ENCODE measurements at regions not wholly inside any gene's neighbourhood (a gene's known extent, or its start where the extent isn't known, plus 50 kb on each side); places are given as distances from the start of the nearest gene placed in this dataset.

GRCh38 chr5:155144956-155145355 is 131.4 kb downstream of the KIF4B start:
- Histone ChIP-seq H3K4me3 (ENCODE audit: low read length in 3 of 3) (no peak overlapping the region), H3K4me1 (ENCODE audit: control insufficient read depth in 2 of 3, insufficient read depth in 2 of 3, low read depth in 1 of 3, low read length in 3 of 3) (no peaks in the 10 kb centered on the region), H3K27ac (ENCODE audit: low read depth in 2 of 2, low read length in 2 of 2) (no peak overlapping the region), H3K36me3 (ENCODE audit: control insufficient read depth in 2 of 3, insufficient read depth in 3 of 3, low read length in 3 of 3) (no peaks in the 10 kb centered on the region), H3K27me3 (ENCODE audit: control insufficient read depth, insufficient read depth, low read length) (no peaks in the 10 kb centered on the region), H3K9ac (ENCODE audit: low read length in 3 of 3) (no peak overlapping the region), H3K9me3 (ENCODE audit: control insufficient read depth in 2 of 3, insufficient read depth in 1 of 3, low read length in 3 of 3) (no peaks in the 10 kb centered on the region)
- DNase-seq, result no peak
- no peak for FAIRE-seq
- no peak for TF ChIP-seq CTCF (IDR thresholded peaks at IDR 0.05; ENCODE audit: borderline replicate concordance, extremely low read depth, insufficient read depth)
- intact Hi-C loops (cut with DNase I), result no loop called here

GRCh38 chr5:155147222-155147621 is 133.7 kb downstream of the KIF4B start:
- H3K4me1 ChIP-seq (ENCODE audit: control insufficient read depth in 2 of 3, insufficient read depth in 2 of 3, low read depth in 1 of 3, low read length in 3 of 3), result no peaks in the 10 kb centered on the region
- no peak overlapping the region for H3K9ac ChIP-seq (ENCODE audit: low read length in 3 of 3)
- H3K9me3 ChIP-seq (ENCODE audit: control insufficient read depth in 2 of 3, insufficient read depth in 1 of 3, low read length in 3 of 3), result no peaks in the 10 kb centered on the region
- no peak overlapping the region for H3K4me3 ChIP-seq (ENCODE audit: low read length in 3 of 3)
- no peak for DNase-seq
- no peak overlapping the region for H3K27ac ChIP-seq (ENCODE audit: low read depth in 2 of 2, low read length in 2 of 2)
- no peak for TF ChIP-seq CTCF (IDR thresholded peaks at IDR 0.05; ENCODE audit: borderline replicate concordance, extremely low read depth, insufficient read depth)
- no peak for FAIRE-seq
- intact Hi-C loops (cut with DNase I), result no loop called here
- H3K36me3 ChIP-seq (ENCODE audit: control insufficient read depth in 2 of 3, insufficient read depth in 3 of 3, low read length in 3 of 3), result no peaks in the 10 kb centered on the region
- no peaks in the 10 kb centered on the region for H3K27me3 ChIP-seq (ENCODE audit: control insufficient read depth, insufficient read depth, low read length)

- H3K27ac ChIP-seq (ENCODE audit: low read depth in 2 of 2, low read length in 2 of 2), result no peak overlapping the region
- no peaks in the 10 kb centered on the region for H3K27me3 ChIP-seq (ENCODE audit: control insufficient read depth, insufficient read depth, low read length)
- H3K9me3 ChIP-seq (ENCODE audit: control insufficient read depth in 2 of 3, insufficient read depth in 1 of 3, low read length in 3 of 3), result no peaks in the 10 kb centered on the region
- intact Hi-C loops (cut with DNase I), result no loop called here
- TF ChIP-seq CTCF (IDR thresholded peaks at IDR 0.05; ENCODE audit: borderline replicate concordance, extremely low read depth, insufficient read depth), result no peak
- no peaks in the 10 kb centered on the region for H3K36me3 ChIP-seq (ENCODE audit: control insufficient read depth in 2 of 3, insufficient read depth in 3 of 3, low read length in 3 of 3)
- DNase-seq (no peak), FAIRE-seq (no peak)
- H3K4me3 ChIP-seq (ENCODE audit: low read length in 3 of 3), result no peak overlapping the region
- no peak overlapping the region for H3K9ac ChIP-seq (ENCODE audit: low read length in 3 of 3)
- H3K4me1 ChIP-seq (ENCODE audit: control insufficient read depth in 2 of 3, insufficient read depth in 2 of 3, low read depth in 1 of 3, low read length in 3 of 3), result no peaks in the 10 kb centered on the region
Measured at GRCh38 chr5:155148694-155149093, 135.1 kb downstream of the KIF4B start.

- DNase-seq (no peak), FAIRE-seq (no peak)
- Histone ChIP-seq H3K36me3 (ENCODE audit: control insufficient read depth in 2 of 3, insufficient read depth in 3 of 3, low read length in 3 of 3) (no peaks in the 10 kb centered on the region), H3K4me3 (ENCODE audit: low read length in 3 of 3) (no peak overlapping the region), H3K27me3 (ENCODE audit: control insufficient read depth, insufficient read depth, low read length) (no peaks in the 10 kb centered on the region), H3K9me3 (ENCODE audit: control insufficient read depth in 2 of 3, insufficient read depth in 1 of 3, low read length in 3 of 3) (no peaks in the 10 kb centered on the region), H3K9ac (ENCODE audit: low read length in 3 of 3) (no peak overlapping the region), H3K4me1 (ENCODE audit: control insufficient read depth in 2 of 3, insufficient read depth in 2 of 3, low read depth in 1 of 3, low read length in 3 of 3) (no peaks in the 10 kb centered on the region), H3K27ac (ENCODE audit: low read depth in 2 of 2, low read length in 2 of 2) (no peak overlapping the region)
- intact Hi-C loops (cut with DNase I), result no loop called here
- no peak for TF ChIP-seq CTCF (IDR thresholded peaks at IDR 0.05; ENCODE audit: borderline replicate concordance, extremely low read depth, insufficient read depth)
Measured at GRCh38 chr5:155150012-155150411, 136.5 kb downstream of the KIF4B start.

Data from kidney (tissue), 13 donors.